GM19043 (cell line): ENCODE measurements at regions not wholly inside any gene's neighbourhood (a gene's known extent, or its start where the extent isn't known, plus 50 kb on each side); places are given as distances from the start of the nearest gene placed in this dataset.

ENCODE experiments used
- ATAC-seq: cut with Tn5 transposase; IDR thresholded peaks from one replicate; pipeline ENCODE4 v1.9.1; 2021; ENCODE audit warnings: low read depth; ENCODE audit not compliant: unreplicated experiment

DNA sequence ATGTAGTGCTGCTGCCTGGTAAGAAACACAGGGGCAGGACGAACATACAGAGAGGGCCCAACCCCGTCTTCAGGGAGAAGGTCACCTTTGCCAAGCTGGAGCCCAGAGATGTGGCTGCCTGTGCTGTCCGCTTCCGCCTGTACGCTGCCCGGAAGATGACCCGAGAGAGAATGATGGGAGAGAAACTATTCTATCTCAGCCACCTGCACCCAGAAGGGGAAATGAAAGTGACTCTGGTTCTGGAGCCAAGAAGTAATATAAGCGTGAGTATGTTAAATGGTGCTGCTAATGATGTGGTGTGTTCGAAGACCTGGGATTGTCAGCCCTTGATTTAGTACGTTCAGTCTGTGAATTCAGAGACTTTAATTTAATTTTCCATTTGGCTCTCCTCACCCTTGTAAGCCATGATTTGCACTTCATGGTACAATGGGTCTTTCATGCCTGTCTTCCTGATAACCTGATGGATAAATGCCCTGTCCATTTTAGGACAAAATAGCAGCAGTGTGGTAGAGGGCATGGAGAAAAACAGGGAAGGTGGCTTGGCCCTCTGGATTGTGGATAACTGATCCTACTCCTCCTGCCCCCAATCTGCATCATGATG lies 318.9 kb downstream of the SNAPC1 start:
- ATAC-seq, result peak; percentile 90

DNA sequence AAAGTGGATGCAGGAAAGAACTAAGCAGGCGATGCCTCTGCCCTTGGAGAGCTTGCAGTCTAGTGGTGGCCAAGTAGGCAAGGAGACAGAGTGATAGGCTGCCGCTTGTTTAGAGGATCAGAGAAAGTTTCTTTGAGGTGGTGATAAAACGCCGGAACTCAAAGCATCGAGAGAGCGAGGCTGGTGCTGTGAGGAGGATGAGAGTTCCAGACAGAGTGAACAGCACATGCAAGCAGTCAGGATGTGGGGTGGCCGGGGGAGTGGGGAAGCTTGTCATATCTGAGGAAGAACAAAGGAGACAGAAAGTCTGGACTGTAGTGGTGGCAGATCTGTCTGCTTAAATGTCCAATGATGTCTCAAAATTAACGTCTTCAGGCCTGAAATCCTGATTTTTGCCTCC lies 319.7 kb downstream of the SNAPC1 start:
- ATAC-seq, result no peak

DNA sequence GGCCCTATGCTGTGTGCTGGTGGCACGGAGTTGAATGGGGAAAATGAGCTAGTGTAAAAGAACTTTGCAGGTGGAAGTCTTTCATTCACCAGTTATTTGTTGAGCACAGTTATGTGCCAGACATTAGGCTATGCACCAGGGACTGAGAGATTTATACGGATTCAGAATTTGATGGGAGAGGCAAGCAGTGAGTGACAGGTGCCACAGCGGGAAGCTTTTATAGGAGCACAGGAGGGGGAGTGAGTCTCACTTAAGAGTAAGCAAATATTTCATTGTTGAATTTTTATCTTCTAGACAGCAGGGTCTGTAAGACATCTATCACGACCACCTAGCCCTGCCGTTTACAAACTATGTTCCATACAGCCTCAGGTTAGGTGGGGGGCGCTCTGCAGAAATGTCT lies 320.6 kb downstream of the SNAPC1 start:
- ATAC-seq, result no peak

DNA sequence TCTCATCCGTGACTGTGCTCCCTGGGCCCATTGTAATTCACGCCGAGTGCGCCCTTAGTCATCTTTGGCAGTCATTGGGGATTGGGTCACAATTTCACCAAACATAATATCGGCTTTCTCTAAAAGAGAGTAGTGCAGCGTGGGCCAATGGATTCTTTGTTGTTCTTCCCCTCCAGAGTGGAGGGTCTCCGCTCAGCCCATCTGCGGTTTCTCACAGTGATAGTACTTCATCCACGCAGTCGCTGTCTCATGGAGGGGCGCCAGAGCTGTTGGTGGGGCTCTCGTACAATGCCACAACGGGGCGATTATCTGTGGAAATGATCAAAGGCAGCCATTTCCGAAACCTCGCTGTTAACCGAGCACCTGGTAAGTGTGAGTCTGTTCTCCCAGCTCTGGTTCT lies 321.8 kb downstream of the SNAPC1 start:
- ATAC-seq, result no peak

DNA sequence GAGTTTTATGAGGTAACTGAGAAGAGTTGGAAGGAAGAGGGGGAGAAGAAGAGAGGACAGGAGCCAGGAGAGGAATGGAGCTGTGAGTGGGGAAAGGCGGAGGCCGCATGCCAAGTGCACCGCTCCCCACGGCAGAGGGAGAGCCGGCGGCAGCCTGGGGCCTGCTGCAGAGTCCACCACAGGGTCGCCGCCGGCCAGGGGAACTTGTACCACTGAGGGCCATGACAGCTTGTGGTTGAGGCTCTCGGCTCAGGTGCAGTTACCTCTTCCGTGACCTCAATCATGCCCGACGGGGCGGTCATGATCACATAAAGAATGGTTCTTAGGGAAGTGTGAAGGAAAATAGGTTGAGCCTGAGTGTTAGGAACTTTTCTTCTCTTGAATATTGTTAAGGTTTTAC lies 325.0 kb downstream of the SNAPC1 start:
- no peak for ATAC-seq

DNA sequence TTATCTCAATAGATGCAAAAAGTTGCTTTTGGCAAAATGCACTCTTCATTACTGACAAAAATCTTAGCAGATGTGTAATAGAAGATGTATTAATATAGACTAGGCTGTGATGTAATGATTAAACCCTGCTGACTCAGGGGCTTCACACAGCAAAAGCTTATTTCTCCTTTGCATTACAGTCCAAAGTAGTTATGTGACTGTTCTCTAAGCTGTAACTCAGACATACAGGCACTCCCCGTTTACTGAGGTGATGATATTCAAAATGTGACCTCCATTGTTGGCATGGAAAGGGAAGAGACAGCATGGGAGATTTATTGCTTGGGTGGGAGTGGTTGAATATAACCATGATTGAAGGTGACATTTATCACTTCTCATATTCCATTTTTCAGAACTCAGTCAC lies 331.5 kb downstream of the SNAPC1 start:
- no peak for ATAC-seq

DNA sequence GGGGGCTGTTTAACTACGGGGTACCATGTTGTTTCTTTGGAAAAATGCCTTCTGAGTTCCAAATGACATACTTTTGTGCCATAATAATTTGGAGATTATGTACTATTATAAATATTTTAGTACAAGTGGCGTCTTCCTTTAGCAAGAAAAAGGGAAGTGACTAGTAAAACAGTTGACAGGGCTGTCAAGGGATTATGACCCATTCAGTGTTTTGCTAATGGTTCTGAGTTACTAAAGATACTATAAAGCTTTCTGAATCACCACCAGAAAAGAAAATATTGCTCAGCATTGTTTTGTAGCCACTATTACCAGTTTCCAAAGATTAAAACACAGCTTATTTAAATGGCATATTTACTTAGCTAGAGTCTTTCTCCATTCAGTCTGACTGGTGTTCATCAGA lies 334.9 kb downstream of the SNAPC1 start:
- ATAC-seq, result no peak

DNA sequence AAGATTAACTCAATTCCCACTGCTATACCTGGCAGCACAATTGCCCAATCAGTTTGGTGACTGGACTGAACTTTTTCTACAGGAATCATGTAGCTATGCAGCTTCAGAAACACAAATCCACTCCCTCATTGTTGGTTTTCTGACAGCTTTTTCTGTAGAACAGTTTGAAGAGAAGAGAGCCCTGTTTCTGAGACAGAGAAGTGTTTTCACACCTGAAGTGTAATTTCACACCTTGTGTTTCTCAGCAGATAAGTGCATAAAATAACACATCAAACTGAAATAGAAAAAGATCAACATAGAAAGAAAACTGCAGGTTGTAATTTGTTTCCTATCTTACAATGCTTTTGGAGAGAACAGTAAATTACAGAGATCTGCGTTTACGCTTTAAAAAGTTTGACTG lies 335.6 kb downstream of the SNAPC1 start:
- ATAC-seq, result no peak

DNA sequence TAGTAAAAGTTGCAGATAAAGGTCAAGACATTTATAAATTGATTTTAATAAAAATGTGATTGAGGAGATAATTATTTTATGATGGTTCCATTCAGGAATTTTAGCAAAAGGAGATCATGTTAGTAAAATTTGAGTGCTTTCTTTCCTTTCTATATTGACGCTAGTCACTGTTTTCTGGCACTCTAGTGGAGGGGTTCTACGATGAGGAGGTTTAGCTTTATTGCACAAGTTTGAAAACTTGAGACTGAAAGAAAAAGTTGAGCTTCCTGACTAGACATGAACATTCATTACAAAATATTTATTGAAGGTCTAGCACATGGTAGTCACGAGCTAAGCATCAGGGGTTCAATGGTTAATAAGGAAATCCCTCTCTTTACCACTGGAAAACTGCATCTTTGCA lies 336.1 kb downstream of the SNAPC1 start:
- no peak for ATAC-seq

DNA sequence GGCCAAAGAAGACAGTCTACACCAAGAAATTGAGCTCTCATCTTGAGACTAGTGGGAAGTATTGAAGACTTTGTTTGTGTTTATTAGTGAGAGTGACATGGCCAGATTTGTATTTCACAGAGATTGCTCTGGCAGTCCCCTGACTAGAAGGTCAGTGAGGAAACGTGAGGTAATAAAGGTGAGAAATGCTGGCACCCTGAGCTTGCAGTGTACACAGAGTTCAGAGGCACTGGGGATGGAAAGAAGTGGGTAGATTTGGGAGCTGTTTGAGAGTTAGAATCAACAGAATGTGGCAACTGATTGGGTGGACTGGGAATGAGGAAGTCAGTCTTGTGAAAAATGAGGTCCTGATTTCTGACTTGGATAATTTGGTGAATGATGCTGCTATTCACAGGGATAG lies 336.9 kb downstream of the SNAPC1 start:
- ATAC-seq, result no peak

DNA sequence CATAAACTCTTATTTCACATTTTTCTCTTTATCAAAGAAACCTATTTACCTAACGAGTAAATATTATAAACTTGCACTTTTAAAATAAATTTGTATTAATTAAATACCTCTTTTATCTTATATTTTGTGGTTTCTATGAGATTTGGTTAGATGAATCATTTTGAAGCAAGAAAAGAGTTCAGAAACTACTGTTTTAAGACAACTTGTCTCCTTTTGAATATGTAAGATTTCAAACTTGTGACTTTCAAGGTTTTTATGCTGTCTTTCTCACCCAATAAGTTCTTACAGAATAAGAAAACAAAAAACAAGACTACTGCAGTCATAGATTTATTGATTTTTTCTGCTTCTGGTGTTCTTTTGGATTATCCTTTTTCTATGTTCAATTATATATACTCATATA lies 339.0 kb downstream of the SNAPC1 start:
- no peak for ATAC-seq

DNA sequence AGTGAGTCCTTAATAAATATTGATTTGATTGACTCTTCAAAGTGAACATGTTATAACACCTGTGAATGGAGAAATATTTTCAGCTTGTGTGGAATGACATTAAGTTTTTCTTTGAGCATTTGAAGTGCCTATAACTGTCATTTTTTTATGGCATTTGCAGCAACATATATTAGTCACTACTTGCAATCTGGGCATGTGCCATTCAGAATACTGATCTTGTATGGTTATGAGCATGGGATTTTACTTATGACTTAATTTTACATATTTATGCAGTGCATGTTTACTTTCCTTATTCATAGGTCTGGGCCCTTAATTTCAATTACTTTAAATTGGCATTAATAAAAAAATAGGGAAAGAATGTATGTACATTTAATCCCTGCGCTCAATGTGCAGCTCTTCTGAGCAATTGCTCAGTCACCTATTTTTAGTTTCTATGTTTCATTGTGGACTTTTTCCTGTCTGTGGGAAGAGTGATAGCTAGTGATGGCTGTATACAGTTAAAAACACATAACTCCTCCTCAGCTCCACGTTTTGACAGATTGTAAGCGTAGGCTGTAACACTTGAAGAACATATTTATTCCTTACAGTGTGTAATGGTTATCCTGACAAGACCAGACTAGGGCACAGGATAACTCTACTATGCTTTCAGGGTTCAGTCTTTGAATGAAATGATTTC lies 339.6 kb downstream of the SNAPC1 start:
- ATAC-seq, result no peak

DNA sequence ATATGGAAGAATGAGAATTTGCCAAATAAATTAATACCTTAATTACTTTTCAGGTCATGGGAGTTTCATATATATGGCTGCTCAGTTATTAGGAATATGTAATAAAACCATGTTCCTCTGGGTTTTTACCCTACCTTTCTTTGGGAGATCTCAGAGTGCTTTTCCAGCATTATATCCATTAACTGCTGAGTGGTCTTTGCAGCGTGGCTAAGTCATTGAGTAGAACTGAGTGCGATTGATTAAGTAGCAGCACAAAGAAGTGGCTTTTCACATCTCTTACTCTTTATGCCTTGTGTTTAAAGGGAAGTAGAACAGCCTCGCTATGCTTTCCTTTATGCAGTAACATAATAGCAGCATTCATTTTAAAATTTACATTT lies 340.1 kb downstream of the SNAPC1 start:
- no peak for ATAC-seq

DNA sequence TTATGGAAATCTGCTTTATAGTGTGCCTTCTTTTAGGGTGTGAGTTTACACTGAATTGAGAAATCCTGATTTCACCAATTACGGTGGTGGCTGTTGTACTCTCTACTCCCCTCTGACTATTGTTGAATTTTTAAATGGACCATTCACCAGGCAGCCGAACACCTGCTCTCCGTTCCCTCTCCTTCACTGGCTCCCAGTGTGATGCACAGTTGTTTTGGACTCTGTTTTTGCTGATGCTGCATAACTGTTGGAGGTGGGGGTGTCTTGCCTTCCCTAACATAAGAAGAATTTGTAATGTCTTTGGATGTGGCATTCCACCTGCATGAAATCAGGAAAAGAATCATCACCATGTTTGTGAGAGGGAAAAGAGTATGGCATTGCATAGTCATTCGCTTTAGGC lies 341.2 kb downstream of the SNAPC1 start:
- no peak for ATAC-seq

DNA sequence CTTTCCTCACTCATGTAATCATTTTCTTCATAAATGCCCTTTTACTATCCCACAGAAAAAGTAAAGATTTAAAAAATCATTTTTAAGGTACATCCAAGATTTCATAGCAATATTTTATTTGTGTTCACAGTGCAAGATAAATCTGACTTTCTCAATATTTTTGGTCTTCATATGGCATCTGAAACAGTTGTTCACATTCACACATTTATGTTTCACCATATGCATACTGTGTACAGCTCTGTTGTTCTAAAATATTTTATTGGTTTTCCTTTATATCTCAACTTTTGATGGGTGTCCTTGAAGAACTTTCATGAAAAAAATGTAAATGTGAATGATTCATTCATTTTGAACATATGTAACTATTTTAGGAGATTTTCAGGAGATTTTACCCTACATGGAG lies 348.7 kb downstream of the SNAPC1 start:
- no peak for ATAC-seq

DNA sequence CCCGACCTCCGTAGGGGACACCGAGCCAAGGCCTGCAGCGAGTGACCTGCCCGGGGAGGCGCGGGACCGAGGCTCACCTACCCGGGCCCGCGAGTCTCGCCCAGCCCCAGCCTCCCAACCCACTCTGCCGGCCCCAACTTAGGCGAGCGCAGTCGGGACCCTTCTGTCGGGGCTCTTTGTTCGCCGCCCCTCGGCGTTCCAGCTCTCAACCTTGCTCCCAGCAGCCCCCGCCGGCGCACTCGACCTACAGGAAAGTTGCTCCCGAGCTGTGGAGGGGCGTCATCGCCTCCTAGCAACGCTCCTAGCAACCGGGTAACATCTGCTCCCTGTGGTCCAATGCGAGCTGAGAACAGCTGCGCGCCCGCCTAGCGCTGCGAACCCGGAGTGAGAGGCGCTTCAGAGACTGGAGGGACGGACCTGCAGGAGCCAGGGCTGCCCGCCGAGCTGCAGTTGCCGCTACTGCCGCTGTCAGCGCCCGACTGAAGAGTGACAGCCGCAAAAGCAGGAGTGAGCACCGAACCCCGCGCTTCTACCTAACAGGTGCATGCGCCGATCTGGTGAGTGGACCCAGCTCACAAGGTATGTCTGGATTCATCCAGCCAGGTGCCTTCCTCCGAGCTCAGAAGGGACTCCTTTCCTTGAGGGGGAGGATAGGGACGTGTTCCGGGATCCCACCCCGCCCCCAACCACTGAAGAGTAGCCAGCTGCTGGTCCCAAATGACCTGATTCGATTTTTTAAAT lies 355.0 kb downstream of the SNAPC1 start:
- ATAC-seq, result peak; percentile 89

DNA sequence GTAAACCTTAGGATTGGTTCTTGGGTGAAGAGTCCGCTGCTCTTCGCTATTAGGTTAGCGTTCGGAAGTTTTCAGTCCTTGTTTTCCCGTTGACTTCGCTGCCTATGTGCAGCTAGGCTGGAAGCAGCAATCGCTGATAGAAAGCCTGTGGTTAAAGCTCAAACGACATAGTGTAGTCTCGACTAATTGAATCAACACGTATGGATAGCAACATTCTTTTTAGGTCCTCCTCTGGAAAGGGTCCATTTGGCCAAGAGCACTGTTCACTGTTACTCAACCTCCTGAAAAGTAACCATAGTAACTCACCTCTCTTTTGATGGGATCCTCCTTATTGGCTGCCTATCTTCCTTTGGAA lies 355.5 kb downstream of the SNAPC1 start:
- no peak for ATAC-seq

DNA sequence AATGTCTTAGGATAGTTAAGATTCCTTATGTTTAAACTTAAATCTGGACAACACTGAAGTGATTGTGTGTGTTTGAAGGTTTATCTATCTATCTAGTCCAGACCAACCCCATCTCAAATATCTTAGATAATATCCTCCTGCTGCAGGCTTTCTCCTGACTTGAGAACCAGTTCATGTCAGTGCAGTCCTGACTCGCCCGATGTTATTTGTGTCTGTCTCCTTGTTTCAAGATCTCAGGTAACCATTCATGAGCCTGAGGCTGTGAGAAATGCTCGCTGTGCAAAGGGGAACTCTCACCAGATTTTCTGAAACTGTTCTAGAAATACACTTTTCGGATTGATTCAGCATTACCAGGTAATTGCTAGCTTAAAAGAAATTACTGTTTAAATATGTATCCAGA lies 356.2 kb downstream of the SNAPC1 start:
- no peak for ATAC-seq

DNA sequence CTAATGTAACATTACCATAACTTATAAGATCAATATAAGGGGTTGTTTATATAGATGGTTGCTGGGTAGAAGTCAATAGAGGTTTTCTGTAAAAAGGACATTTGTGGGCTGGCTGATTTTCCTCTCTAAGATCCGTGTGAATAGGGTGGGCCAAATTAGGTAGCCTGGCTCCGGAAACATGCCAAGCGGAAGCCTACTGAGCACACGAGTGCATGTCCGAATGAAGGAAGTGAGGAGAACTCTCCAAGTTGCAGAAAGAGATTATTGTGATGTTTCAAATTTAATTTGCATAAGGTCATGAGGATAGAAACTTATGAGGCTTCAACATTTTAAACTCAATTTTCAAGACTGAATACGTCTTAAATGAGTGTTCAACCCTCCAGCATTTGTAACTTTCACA lies 356.7 kb downstream of the SNAPC1 start:
- no peak for ATAC-seq

DNA sequence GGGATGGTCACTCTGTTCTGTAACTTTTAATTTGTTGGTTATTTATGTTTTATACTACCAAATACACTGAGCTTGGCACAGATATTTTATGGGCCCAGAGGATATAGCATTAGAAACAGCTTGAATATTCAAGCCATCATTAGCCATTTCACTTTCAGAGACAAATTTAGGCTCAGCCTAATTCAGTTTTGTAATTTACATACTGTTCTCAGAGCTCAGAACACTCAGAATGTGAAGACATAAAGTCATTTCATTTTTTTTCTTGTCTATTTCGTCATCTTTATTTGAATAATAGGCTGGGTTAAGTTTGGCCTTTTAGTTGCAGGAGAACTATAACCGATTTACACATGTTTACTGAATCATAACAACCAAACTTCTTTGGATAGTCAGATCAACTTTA lies 361.7 kb downstream of the SNAPC1 start:
- ATAC-seq, result no peak

DNA sequence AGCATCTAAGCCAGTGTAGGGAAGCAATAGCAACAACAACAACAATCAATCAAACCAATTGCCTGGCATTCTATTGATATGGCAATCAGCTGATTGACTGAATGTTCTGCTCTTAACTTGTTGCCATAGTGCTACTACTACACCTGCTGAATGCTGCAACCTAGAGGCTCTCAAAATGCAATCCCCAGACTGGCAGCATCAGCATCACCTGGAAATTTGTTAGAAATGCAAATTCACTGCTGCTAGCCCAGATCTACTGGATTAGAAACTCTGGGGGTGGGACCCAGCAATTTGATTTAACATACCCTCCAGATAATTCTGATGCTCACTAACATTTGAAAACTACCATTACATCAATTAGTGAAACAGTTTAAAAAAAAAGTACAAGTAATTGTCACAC lies 363.6 kb downstream of the SNAPC1 start:
- no peak for ATAC-seq

DNA sequence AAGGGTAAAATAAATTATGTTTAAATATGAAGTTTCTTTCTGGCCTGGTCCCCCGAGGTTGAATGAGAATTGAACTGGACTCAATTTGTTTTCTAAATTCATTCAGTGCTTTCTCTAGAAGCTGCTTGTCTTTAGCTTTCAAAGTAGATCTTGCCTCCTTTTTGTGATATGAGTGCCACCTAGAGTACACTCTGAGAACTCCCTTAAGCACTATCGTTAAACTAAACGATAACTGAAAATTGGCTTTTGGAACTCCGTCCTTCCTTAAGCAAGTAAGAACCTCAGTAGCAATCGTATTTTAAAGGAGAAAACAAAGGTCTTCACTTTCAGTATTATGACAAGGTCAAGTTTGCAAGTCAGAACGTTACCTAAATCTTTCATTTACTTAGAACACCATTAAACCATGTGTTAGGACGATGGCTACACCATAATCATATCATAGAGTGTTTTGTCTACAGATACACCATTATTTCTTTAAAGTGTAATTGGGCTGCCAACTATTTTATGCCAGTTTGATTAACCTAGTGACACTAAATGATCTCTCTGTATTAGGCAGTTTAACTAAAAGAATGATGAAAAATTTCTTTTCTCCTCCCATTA lies 364.8 kb downstream of the SNAPC1 start:
- ATAC-seq, result no peak
